Fibroblast of villous mesenchyme (primary cell): ENCODE measurements at regions not wholly inside any gene's neighbourhood (a gene's known extent, or its start where the extent isn't known, plus 50 kb on each side); places are given as distances from the start of the nearest gene placed in this dataset.
"Not testable (repeated sequence)": the region's sequence is repeated elsewhere in the genome, so short reads cannot be mapped to it uniquely, and the experiment has no call there.

Experiments used
- DNase-seq: peaks from one replicate; pipeline ENCODE4 v3.0.0-alpha.2; 2010; ENCODE audit warnings: low read depth
- H3K4me3 ChIP-seq: 2 replicates; pipeline ENCODE4 v1.5.1; 2011; ENCODE audit warnings: low read depth, mild to moderate bottlenecking, low read length
- CTCF ChIP-seq: IDR thresholded peaks from 2 replicates; pipeline ENCODE4 v1.5.1; 2012; ENCODE audit warnings: low read depth, mild to moderate bottlenecking, low read length; ENCODE audit not compliant: insufficient read depth

DNA sequence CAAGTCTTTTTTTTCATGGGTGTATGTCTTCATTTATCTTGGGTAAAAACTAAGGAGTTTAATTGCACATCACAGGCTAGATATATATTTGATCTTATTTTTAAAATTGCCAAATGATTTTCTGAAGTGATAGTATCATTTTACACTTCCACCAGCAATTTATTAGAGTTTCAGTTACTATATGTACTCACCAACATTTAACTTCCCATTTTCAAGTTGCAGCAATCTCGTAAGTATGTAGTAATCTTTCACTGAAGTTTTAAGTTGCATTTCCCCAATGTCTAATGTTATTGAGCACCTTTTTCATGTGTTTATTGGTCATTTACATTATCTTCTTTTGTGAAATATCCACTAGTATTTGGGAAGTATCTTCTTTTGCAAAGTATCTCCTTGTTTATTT, 277.4 kb upstream of the CNR1 start:
- TF ChIP-seq CTCF = no peak
- DNase-seq = no peak
- H3K4me3 ChIP-seq = no peak overlapping the region

- no peak for DNase-seq
- no peak for TF ChIP-seq CTCF
- H3K4me3 ChIP-seq = no peak overlapping the region
These were observed 276.6 kb upstream of the CNR1 start for GRCh38 chr6:88442737-88443136.

GRCh38 chr6:88441346-88441745, 275.2 kb upstream of the CNR1 start:
- no peak for TF ChIP-seq CTCF

DNA sequence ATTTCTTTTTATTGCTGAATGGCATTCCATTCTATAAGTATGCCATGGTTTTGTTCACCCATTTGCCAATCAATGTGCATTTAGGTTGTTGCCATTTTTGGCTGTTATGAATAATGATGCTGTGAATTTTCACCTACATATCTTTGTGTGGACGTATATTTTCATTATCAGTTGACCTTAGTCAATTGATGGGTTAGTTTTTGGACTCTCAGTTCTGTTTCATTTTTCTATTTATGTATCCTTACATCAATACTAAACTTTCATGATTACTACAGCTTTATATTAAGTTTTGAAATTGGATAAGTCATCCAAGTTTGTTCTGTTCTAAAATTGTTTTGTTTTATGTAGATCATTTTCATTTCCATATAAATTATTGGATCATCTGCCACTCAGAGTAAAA, 261.9 kb upstream of the CNR1 start:
- TF ChIP-seq CTCF = no peak
- no peak for DNase-seq
- H3K4me3 ChIP-seq = no peak overlapping the region

More at GRCh38 chr6:88441346-88441745, 275.2 kb upstream of the CNR1 start:
- no peak overlapping the region for H3K4me3 ChIP-seq
- no peak for DNase-seq

GRCh38 chr6:88426005-88426404, 259.9 kb upstream of the CNR1 start:
- DNase-seq = no peak
- no peak for TF ChIP-seq CTCF
- no peak overlapping the region for H3K4me3 ChIP-seq

DNA sequence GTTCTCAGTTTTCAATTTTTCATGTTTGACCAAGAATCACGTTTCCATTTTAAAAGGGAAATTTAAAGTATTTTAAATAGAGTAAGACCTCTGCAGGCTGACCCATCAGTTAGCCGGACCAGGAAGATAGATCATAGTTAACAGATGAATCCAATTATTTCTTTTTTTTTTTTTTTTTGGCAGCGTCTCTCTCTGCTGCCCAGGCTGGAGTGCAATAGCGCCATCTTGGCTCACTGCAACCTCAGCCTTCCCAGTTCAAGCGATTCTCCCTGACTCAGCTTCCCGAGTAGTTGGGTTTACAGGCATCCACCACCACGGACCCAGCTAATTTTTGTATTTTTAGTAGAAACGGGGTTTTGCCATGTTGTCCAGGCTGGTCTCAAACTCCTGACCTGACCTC, 256.7 kb upstream of the CNR1 start:
- TF ChIP-seq CTCF = peak; percentile 12
- no peak overlapping the region for H3K4me3 ChIP-seq
- peak; percentile 1 for DNase-seq

DNA sequence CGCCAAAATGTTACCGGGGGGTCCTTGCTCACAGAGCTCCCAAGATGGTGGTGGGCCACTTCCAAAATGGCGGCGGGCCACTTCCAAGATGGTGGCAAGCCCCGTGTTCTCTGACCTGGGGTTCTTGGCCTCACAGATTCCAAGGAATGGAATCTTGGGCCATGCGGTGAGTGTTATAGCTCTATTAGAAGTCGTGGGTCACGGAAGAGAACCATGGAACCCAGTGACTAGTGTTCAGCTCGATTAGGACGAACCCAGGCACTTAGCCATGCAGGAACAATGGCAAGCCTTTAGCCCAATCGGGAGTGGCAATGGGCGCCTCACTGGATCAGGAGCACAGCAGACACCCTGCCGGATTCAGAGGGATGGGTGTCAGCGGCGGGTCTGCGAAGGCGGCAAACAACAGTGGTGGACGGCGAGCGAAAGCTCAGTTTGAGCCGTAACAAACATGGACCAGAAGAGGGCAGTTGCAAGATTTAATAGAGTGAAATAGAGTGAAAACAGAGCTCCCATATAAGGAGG, 254.9 kb upstream of the CNR1 start:
- DNase-seq, H3K4me3 ChIP-seq: not testable (repeated sequence)

DNA sequence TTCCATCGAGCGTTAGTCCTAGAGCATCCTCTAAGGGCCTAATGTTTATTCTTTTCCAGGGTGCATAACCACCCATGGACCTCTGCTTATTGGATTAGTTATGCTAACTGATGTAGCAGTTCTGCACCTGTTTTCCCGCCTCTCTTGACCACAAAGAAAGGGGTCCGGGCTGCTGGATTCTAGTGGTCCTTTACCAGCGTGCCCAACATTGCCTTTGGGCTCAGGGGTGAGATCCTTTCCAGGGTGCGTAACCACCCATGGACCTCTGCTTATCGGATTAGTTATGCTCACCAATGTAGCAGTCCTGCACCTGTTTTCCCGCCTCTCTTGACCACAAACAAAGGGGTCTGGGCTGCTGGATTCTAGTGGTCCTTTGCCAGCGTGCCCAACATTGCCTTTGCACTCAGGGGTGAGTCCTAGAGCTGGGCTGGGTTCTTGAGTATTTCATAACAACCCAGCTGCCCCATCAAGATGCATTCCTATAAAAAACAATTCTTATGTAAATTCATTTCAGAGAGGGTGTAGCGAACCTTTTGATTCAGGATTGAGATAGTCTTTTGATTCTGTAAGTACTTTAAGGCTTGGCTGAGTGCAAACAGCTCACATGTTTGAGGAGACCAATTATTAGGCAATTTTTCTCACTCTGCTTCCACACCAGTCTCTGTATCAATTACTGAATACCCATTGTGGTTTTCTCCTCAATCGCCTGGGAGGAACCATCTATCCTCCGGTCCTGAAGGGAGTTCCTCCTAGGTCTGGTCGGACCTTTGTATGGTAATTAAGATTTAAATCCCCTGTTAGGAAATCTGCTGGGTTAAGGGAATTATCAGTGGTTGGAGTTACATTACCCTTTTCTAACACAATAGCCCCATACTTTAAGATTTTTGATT, 253.0 kb upstream of the CNR1 start:
- not testable (repeated sequence) for H3K4me3 ChIP-seq, DNase-seq

GRCh38 chr6:88417361-88417760, 251.2 kb upstream of the CNR1 start:
- H3K4me3 ChIP-seq, DNase-seq: not testable (repeated sequence)
